ENCODE measurements at regions not wholly inside any gene's neighbourhood (a gene's known extent, or its start where the extent isn't known, plus 50 kb on each side); places are given as distances from the start of the nearest gene placed in this dataset.

GRCh38 chr4:162364651-162365050 is 200.9 kb upstream of the FSTL5 start:
- TF ChIP-seq CTCF (IDR thresholded peaks at IDR 0.05): no peak
- no peak for TF ChIP-seq POLR2A (IDR thresholded peaks at IDR 0.05)
